A549 (cell line): ENCODE measurements at regions not wholly inside any gene's neighbourhood (a gene's known extent, or its start where the extent isn't known, plus 50 kb on each side); places are given as distances from the start of the nearest gene placed in this dataset.
A peak's percentile ranks its signal among the peaks of the same experiment; 100 is the strongest.
"Not testable (repeated sequence)": the region's sequence is repeated elsewhere in the genome, so short reads cannot be mapped to it uniquely, and the experiment has no call there.

Experiments
- ATAC-seq, 2 experiments: fragments of 200-7000 bp in 1 of 2; fragments of >200 bp in 1 of 2; cut with Nextera tagmentation in 1 of 2; cut with Tn5 transposase in 1 of 2; 3 replicates each; pipeline versions ENCODE4 v1.8.0 to v1.9.1; 2018 to 2020; ENCODE audit warnings: mild to moderate bottlenecking in 1 of 2, moderate library complexity in 1 of 2
- CTCF ChIA-PET: fragments of 300-600 bp; sonication (Branson Sonifier 250); formaldehyde crosslinking; extraction: SDS; loops from one replicate; lab custom pipeline; 2021; ENCODE audit warnings: antibody characterized with exemption, inconsistent platforms; lab: Yijun Ruan, JAX
- POLR2A ChIA-PET: fragments of 350-600 bp; formaldehyde crosslinking; extraction: SDS; loops from one replicate; lab custom pipeline; 2021; ENCODE audit warnings: antibody characterized with exemption, inconsistent platforms; lab: Yijun Ruan, JAX
- DNase-seq, 2 experiments: peaks; one replicate each; pipeline versions ENCODE4 v3.0.0 to v3.0.0-alpha.2; 2011 to 2016; ENCODE audit warnings: low read depth in 1 of 2, low spot score in 1 of 2
- FAIRE-seq: peaks from 2 replicates; lab custom pipeline; 2011; peaks lifted over from hg19 to GRCh38; lab: Jason Lieb, UNC
- H3K27ac ChIP-seq, 2 experiments: fragments of >200 bp; sonication (Bioruptor Twin); formaldehyde crosslinking; 3 replicates each; pipeline ENCODE4 v1.5.1; 2016 to 2017
- H3K4me1 ChIP-seq: fragments of >200 bp; sonication (Bioruptor Twin); formaldehyde crosslinking; 3 replicates; pipeline ENCODE4 v1.6.1; 2016
- H3K4me2 ChIP-seq: fragments of >200 bp; sonication (Bioruptor Twin); formaldehyde crosslinking; 3 replicates; pipeline ENCODE4 v1.6.1; 2016
- H3K4me3 ChIP-seq: fragments of >200 bp; sonication (Bioruptor Twin); formaldehyde crosslinking; 3 replicates; pipeline ENCODE4 v1.5.1; 2016
- H3K9me3 ChIP-seq: fragments of >200 bp; sonication (Bioruptor Twin); formaldehyde crosslinking; 3 replicates; pipeline ENCODE4 v1.6.1; 2016
- BHLHE40 ChIP-seq: IDR thresholded peaks from 2 replicates; pipeline ENCODE4 v1.6.1; 2012; ENCODE audit warnings: low read depth, low read length, inconsistent platforms
- CBX8 ChIP-seq: fragments of 200-600 bp; sonication (generic); IDR thresholded peaks from 2 replicates; pipeline ENCODE4 v1.6.1; 2016
- ESRRA ChIP-seq: fragments of 150-350 bp; IDR thresholded peaks from 2 replicates; pipeline ENCODE4 v1.6.1; 2014; ENCODE audit warnings: mild to moderate bottlenecking, low read length, borderline replicate concordance
- FOXS1 ChIP-seq: fragments of 250-450 bp; sonication (Bioruptor Pico); IDR thresholded peaks from 2 replicates; pipeline ENCODE4 v1.5.0; 2020; ENCODE audit warnings: mild to moderate bottlenecking, moderate library complexity
- HDAC2 ChIP-seq: fragments of 200-600 bp; sonication (generic); IDR thresholded peaks from 2 replicates; pipeline ENCODE4 v1.6.1; 2016
- HEYL ChIP-seq: fragments of 250-450 bp; sonication (Bioruptor Pico); IDR thresholded peaks from 2 replicates; pipeline ENCODE4 v1.8.0; 2021; ENCODE audit warnings: mild to moderate bottlenecking, moderate library complexity
- JUN ChIP-seq, 2 experiments: fragments of >200 bp; sonication (Bioruptor Twin); formaldehyde crosslinking; IDR thresholded peaks; 2 replicates in 1 of 2; 3 replicates in 1 of 2; pipeline ENCODE4 v1.6.1; 2016 to 2017
- KDM5A ChIP-seq: fragments of 200-600 bp; sonication (generic); IDR thresholded peaks from 2 replicates; pipeline ENCODE4 v1.6.1; 2016; ENCODE audit warnings: antibody characterized with exemption, mild to moderate bottlenecking
- MAFK ChIP-seq: fragments of 450-650 bp; IDR thresholded peaks from 2 replicates; pipeline ENCODE4 v1.6.1; 2014; ENCODE audit not compliant: partially characterized antibody
- NPAS2 ChIP-seq: fragments of 250-450 bp; sonication (Bioruptor Pico); IDR thresholded peaks from 2 replicates; pipeline ENCODE4 v1.8.0; 2022; ENCODE audit warnings: mild to moderate bottlenecking, moderate library complexity, borderline replicate concordance
- PHF8 ChIP-seq: fragments of 200-600 bp; sonication (generic); IDR thresholded peaks from 2 replicates; pipeline ENCODE4 v1.6.1; 2016; ENCODE audit warnings: low read depth, mild to moderate bottlenecking, antibody characterized with exemption, moderate library complexity, borderline replicate concordance
- RAD21 ChIP-seq, 2 experiments: fragments of >200 bp in 1 of 2; sonication (Bioruptor Twin) in 1 of 2; formaldehyde crosslinking in 1 of 2; IDR thresholded peaks in 1 of 2; conservative IDR thresholded peaks in 1 of 2; 2 replicates in 1 of 2; 3 replicates in 1 of 2; pipeline ENCODE4 v1.6.1; 2012 to 2018; ENCODE audit warnings: inconsistent platforms in 1 of 2
- RCOR1 ChIP-seq: fragments of 150-350 bp; IDR thresholded peaks from 2 replicates; pipeline ENCODE4 v1.6.1; 2014; ENCODE audit warnings: antibody characterized with exemption, low read length, low read depth
- RFX5 ChIP-seq: fragments of 450-650 bp; IDR thresholded peaks from 2 replicates; pipeline ENCODE4 v1.7.1; 2014; ENCODE audit warnings: antibody characterized with exemption, mild to moderate bottlenecking, moderate library complexity
- ZFP36 ChIP-seq: fragments of 450-650 bp; IDR thresholded peaks from 2 replicates; pipeline ENCODE4 v1.6.1; 2014; ENCODE audit warnings: borderline replicate concordance; ENCODE audit not compliant: partially characterized antibody
- WGBS: methylation state at CpG from one replicate; pipeline ENCODE4 v1.1.6; 2017; ENCODE audit errors: missing lambda C conversion rate; 5-methylcytosine and 5-hydroxymethylcytosine counted together
- TF ChIP-seq, protein P1 (sequence below): IDR thresholded peaks from 2 replicates; pipeline ENCODE4 v1.6.1; 2012
- TF ChIP-seq, protein P2 (sequence below): fragments of >200 bp; sonication (Bioruptor Twin); formaldehyde crosslinking; IDR thresholded peaks from 3 replicates; pipeline ENCODE4 v1.6.1; 2016
- TF ChIP-seq, protein P3 (sequence below): IDR thresholded peaks from 2 replicates; pipeline ENCODE4 v1.6.1; 2012
- TF ChIP-seq, protein P4 (sequence below): fragments of 250-450 bp; sonication (Bioruptor Pico); IDR thresholded peaks from 2 replicates; pipeline ENCODE4 v1.5.0; 2020; ENCODE audit warnings: low read depth, mild to moderate bottlenecking, moderate library complexity
- TF ChIP-seq, protein P5 (sequence below): fragments of >200 bp; sonication (Bioruptor Twin); formaldehyde crosslinking; IDR thresholded peaks from 3 replicates; pipeline ENCODE4 v1.5.1; 2016
- TF ChIP-seq, protein P6 (sequence below): fragments of 200-600 bp; sonication (generic); IDR thresholded peaks from 2 replicates; pipeline ENCODE4 v1.6.1; 2016; ENCODE audit warnings: antibody characterized with exemption, mild to moderate bottlenecking, moderate library complexity

DNA sequence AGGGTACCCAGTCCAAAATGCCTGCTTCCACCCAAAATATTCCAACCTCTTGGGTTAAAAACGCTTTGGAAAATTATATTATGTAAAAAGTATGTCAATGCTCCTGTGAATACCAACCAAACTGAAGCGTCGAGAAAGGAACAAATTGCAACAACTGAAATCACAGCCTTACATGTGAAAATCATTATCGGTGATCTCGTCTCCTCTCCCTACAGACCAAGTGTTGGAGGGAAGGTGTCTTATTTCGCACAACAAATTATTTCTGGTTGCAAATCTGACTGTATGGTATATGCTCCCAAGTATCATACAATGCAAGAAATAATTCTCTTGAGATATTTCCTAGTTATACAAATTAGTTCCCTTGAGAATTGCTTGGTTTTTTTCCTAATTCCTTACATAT lies 89.3 kb upstream of the CDYL2 start:
- no peak overlapping the region for H3K4me3 ChIP-seq
- H3K4me1 ChIP-seq: no peaks in the 10 kb centered on the region
- DNase-seq (no peak), FAIRE-seq (no peak), ATAC-seq (no peak)
- no peak overlapping the region for H3K27ac ChIP-seq
- no peaks in the 10 kb centered on the region for H3K9me3 ChIP-seq
- POLR2A ChIA-PET: no interaction called here
- WGBS: 70% methylated on average over 6 of the region's 6 CpGs
- TF ChIP-seq NPAS2 (CRISPR knock-in tag): no peak
- no peak for TF ChIP-seq KDM5A
- no peak for TF ChIP-seq FOXS1 (CRISPR knock-in tag)
- CTCF ChIA-PET: interaction anchor here (1.0 to 2.1 kb wide), 2 partner anchors 10 to 69 kb away, joined by 3 to 5 read pairs; no protein-coding TSS in a partner anchor
- H3K4me2 ChIP-seq: no peak overlapping the region

DNA sequence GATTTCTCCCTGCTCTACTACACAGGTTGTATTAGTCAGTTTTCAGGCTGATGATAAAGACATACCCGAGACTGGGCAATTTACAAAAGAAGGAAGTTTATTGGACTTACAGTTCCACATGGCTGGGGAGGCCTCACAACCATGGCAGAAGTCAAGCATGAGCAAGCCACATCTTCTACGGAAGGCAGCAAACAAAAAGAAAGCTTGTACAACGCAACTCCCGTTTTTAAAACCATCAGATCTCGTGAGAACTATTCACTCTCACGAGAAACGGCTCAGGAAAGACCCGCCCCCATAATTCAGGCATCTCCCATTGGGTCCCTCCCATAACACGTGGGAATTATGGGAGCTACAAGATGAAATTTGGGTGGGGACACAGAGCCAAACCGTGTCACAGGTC lies 88.0 kb upstream of the CDYL2 start:
- DNase-seq, ATAC-seq, H3K4me3 ChIP-seq, H3K4me1 ChIP-seq, H3K9me3 ChIP-seq, POLR2A ChIA-PET, CTCF ChIA-PET, FAIRE-seq, H3K4me2 ChIP-seq, H3K27ac ChIP-seq: not testable (repeated sequence)
- WGBS: 46% methylated on average over 10 of the region's 10 CpGs

DNA sequence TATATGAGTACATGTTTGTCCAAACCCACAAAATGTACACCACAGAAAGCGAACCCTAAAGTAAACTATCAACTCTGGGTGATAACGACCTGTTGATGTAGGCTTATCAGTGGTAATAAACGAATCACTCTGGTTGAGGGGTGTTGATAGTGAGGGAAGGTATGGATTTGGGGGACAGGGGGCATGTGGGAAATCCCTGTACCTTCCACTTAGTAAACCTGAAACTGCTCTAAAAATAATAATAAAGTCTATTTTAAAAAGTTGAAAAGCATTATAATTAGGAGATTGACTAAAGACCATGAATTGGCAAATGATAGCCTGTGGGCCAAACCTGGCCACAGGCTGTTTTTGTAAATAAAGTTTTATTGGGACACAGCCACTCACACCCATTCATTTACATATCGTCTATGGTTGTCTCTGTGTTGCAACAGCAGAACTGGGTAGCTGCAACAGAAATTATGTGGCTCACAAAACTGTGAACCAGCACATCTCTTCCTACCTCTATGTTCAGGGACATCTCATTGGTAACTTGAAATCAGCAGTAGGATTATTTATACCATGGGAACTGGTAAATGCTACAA lies 85.5 kb upstream of the CDYL2 start:
- DNase-seq (no peak), FAIRE-seq (no peak), ATAC-seq (no peak)
- H3K4me1 ChIP-seq: no peaks in the 10 kb centered on the region
- no peak overlapping the region for H3K4me2 ChIP-seq
- no peaks in the 10 kb centered on the region for H3K9me3 ChIP-seq
- no peak overlapping the region for H3K4me3 ChIP-seq
- ChIA-PET CTCF (interaction anchor here (0.7 kb wide), 1 partner anchor 557 kb away, joined by 6 read pairs; no protein-coding TSS in a partner anchor), POLR2A (no interaction called here)
- H3K27ac ChIP-seq: no peak overlapping the region
- 31% methylated on average over 4 of the region's 4 CpGs for WGBS
- TF ChIP-seq ESRRA (no peak), KDM5A (no peak), BHLHE40 (no peak), JUN (IDR thresholded peaks at IDR 0.05) (no peak), RCOR1 (no peak), CBX8 (no peak), MAFK (no peak), RFX5 (no peak)
- TF ChIP-seq, protein P1, sequence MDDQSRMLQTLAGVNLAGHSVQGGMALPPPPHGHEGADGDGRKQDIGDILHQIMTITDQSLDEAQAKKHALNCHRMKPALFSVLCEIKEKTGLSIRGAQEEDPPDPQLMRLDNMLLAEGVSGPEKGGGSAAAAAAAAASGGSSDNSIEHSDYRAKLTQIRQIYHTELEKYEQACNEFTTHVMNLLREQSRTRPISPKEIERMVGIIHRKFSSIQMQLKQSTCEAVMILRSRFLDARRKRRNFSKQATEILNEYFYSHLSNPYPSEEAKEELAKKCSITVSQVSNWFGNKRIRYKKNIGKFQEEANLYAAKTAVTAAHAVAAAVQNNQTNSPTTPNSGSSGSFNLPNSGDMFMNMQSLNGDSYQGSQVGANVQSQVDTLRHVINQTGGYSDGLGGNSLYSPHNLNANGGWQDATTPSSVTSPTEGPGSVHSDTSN: no peak
- TF ChIP-seq, protein P2, sequence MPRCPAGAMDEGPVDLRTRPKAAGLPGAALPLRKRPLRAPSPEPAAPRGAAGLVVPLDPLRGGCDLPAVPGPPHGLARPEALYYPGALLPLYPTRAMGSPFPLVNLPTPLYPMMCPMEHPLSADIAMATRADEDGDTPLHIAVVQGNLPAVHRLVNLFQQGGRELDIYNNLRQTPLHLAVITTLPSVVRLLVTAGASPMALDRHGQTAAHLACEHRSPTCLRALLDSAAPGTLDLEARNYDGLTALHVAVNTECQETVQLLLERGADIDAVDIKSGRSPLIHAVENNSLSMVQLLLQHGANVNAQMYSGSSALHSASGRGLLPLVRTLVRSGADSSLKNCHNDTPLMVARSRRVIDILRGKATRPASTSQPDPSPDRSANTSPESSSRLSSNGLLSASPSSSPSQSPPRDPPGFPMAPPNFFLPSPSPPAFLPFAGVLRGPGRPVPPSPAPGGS: no peak
- TF ChIP-seq, protein P3, sequence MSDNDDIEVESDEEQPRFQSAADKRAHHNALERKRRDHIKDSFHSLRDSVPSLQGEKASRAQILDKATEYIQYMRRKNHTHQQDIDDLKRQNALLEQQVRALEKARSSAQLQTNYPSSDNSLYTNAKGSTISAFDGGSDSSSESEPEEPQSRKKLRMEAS: no peak
- TF ChIP-seq, protein P4, sequence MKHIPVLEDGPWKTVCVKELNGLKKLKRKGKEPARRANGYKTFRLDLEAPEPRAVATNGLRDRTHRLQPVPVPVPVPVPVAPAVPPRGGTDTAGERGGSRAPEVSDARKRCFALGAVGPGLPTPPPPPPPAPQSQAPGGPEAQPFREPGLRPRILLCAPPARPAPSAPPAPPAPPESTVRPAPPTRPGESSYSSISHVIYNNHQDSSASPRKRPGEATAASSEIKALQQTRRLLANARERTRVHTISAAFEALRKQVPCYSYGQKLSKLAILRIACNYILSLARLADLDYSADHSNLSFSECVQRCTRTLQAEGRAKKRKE: no peak

DNA sequence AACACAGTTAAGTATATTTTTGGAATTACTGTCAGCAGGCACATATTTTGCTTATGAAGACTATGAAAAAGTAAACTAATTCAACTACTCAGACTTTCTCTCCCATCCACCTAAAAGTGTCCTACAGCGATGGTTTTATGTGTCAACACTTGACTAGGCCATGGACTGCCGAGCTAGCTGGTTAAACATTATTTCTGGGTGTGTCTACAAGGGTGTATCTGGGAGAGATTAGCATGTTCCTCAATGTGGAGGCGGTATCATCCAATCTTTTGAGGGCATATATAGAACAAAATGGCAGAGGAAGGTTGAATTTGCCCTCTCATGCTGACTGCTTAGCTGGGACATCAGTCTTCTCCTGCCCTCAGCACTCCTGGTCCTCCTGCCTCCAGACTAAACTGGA lies 82.7 kb upstream of the CDYL2 start:
- ATAC-seq: peak; percentile 27 to 38; a peak in 2 of 6 replicates
- WGBS: 25% methylated on average over 3 of the region's 3 CpGs
- CTCF ChIA-PET: interaction anchor here (0.6 kb wide), 1 partner anchor 10 kb away, joined by 3 read pairs; no protein-coding TSS in a partner anchor

More for the DNA sequence above, 82.7 kb upstream of the CDYL2 start:
- Histone ChIP-seq H3K9me3 (no peaks in the 10 kb centered on the region), H3K4me1 (no peaks in the 10 kb centered on the region), H3K4me2 (no peak overlapping the region), H3K4me3 (no peak overlapping the region), H3K27ac (no peak overlapping the region)
- DNase-seq (peak in 1 of 2 experiments; percentile 10), FAIRE-seq (no peak)
- TF ChIP-seq RAD21 (conservative IDR thresholded peaks at IDR 0.05 in 1 of 2, IDR thresholded peaks at IDR 0.05 in 1 of 2) (no peak), RFX5 (no peak), PHF8 (no peak), ZFP36 (no peak), HDAC2 (no peak), HEYL (CRISPR knock-in tag) (no peak)
- TF ChIP-seq, protein P5, sequence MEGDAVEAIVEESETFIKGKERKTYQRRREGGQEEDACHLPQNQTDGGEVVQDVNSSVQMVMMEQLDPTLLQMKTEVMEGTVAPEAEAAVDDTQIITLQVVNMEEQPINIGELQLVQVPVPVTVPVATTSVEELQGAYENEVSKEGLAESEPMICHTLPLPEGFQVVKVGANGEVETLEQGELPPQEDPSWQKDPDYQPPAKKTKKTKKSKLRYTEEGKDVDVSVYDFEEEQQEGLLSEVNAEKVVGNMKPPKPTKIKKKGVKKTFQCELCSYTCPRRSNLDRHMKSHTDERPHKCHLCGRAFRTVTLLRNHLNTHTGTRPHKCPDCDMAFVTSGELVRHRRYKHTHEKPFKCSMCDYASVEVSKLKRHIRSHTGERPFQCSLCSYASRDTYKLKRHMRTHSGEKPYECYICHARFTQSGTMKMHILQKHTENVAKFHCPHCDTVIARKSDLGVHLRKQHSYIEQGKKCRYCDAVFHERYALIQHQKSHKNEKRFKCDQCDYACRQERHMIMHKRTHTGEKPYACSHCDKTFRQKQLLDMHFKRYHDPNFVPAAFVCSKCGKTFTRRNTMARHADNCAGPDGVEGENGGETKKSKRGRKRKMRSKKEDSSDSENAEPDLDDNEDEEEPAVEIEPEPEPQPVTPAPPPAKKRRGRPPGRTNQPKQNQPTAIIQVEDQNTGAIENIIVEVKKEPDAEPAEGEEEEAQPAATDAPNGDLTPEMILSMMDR: no peak
- TF ChIP-seq, protein P6, sequence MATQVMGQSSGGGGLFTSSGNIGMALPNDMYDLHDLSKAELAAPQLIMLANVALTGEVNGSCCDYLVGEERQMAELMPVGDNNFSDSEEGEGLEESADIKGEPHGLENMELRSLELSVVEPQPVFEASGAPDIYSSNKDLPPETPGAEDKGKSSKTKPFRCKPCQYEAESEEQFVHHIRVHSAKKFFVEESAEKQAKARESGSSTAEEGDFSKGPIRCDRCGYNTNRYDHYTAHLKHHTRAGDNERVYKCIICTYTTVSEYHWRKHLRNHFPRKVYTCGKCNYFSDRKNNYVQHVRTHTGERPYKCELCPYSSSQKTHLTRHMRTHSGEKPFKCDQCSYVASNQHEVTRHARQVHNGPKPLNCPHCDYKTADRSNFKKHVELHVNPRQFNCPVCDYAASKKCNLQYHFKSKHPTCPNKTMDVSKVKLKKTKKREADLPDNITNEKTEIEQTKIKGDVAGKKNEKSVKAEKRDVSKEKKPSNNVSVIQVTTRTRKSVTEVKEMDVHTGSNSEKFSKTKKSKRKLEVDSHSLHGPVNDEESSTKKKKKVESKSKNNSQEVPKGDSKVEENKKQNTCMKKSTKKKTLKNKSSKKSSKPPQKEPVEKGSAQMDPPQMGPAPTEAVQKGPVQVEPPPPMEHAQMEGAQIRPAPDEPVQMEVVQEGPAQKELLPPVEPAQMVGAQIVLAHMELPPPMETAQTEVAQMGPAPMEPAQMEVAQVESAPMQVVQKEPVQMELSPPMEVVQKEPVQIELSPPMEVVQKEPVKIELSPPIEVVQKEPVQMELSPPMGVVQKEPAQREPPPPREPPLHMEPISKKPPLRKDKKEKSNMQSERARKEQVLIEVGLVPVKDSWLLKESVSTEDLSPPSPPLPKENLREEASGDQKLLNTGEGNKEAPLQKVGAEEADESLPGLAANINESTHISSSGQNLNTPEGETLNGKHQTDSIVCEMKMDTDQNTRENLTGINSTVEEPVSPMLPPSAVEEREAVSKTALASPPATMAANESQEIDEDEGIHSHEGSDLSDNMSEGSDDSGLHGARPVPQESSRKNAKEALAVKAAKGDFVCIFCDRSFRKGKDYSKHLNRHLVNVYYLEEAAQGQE: no peak
- POLR2A ChIA-PET: no interaction called here
